ENCODE measurements at regions not wholly inside any gene's neighbourhood (a gene's known extent, or its start where the extent isn't known, plus 50 kb on each side); places are given as distances from the start of the nearest gene placed in this dataset.

DNA sequence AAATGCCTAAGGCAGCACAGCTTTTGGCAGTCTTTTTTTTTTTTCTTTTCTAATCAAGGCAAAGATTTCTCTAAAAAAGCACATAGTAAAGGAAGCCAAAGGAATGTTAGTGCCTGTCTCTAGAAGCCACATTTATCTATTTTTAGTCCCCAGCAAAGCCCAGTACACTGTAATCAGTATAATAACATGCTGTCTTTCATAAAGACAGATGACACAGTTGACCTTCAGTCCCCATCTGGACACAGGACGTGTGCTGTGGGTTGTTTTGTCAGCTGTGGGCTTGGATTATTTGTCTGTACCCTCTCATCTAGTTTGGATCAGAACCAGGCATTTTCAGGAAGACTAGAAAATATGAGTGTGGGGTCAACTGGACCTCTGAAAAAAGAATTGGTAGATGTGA, 110.4 kb upstream of the CTNNB1 start:
- TF ChIP-seq, protein P1, sequence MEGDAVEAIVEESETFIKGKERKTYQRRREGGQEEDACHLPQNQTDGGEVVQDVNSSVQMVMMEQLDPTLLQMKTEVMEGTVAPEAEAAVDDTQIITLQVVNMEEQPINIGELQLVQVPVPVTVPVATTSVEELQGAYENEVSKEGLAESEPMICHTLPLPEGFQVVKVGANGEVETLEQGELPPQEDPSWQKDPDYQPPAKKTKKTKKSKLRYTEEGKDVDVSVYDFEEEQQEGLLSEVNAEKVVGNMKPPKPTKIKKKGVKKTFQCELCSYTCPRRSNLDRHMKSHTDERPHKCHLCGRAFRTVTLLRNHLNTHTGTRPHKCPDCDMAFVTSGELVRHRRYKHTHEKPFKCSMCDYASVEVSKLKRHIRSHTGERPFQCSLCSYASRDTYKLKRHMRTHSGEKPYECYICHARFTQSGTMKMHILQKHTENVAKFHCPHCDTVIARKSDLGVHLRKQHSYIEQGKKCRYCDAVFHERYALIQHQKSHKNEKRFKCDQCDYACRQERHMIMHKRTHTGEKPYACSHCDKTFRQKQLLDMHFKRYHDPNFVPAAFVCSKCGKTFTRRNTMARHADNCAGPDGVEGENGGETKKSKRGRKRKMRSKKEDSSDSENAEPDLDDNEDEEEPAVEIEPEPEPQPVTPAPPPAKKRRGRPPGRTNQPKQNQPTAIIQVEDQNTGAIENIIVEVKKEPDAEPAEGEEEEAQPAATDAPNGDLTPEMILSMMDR (conservative IDR thresholded peaks at IDR 0.05 in 1 of 2, IDR thresholded peaks at IDR 0.05 in 1 of 2; ENCODE audit: low read depth in 1 of 2, low read length in 2 of 2), result no peak
- no peak for TF ChIP-seq EZH2 (IDR thresholded peaks at IDR 0.05; ENCODE audit: low read length, missing control alignments)

Measured in fibroblast of lung (primary cell).